Retinal pigment epithelial cell (primary cell): ENCODE measurements at regions not wholly inside any gene's neighbourhood (a gene's known extent, or its start where the extent isn't known, plus 50 kb on each side); places are given as distances from the start of the nearest gene placed in this dataset.

Experiments used
- DNase-seq: peaks from one replicate; pipeline ENCODE4 v3.0.0-alpha.2; 2010; ENCODE audit warnings: low read depth
- H3K4me3 ChIP-seq: 2 replicates; pipeline ENCODE4 v1.5.1; 2011; ENCODE audit warnings: mild to moderate bottlenecking, low read length, control low read depth, moderate library complexity
- CTCF ChIP-seq: conservative IDR thresholded peaks from 2 replicates; pipeline ENCODE4 v1.5.1; 2011; ENCODE audit warnings: low read depth, low read length, control low read depth, inconsistent platforms

- DNase-seq: no peak
- H3K4me3 ChIP-seq: no peak overlapping the region
- TF ChIP-seq CTCF: no peak
Observed at GRCh38 chr20:6683021-6683977, 84.2 kb upstream of the BMP2 start.

DNA sequence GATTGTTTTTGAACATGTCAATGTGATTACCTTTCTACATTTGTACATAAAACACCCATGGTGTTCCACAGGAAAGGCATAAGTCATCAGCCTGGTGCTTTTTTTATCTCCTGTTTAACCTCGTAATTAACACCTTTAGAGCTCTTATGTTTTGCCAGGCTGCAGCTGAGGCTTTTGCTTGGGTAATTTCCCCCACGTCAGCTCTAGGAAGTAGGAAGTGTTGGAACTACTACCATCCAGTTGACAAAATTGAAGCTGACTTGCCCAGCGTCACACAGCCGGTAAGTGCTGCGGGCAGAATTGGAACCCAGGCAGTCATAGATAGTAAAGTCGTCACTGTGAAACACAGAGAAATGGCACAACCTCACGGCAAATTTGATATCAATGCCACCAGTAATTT lies 86.6 kb upstream of the BMP2 start:
- no peak overlapping the region for H3K4me3 ChIP-seq
- no peak for DNase-seq
- no peak for TF ChIP-seq CTCF

GRCh38 chr20:6680441-6680840 lies 87.0 kb upstream of the BMP2 start:
- no peak for DNase-seq
- TF ChIP-seq CTCF: no peak
- no peak overlapping the region for H3K4me3 ChIP-seq

DNA sequence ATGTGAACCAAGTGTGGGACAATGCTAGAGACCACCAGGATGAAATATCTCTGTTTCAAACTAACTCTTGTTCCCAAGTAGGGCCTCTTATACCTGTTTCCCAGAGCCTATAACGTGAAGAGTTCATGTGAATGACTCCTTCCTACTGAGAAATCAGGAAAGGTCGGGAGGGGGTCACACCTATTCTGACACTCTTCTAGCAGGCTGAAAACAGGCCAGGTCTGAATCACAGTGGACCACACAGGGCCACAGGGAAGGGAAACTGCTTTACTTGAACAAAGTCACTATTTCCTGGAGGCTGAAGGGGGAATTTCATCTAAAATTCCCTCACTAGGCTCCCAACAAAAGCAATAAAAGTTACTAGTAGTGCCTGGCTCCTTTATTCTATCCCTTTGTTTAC lies 88.4 kb upstream of the BMP2 start:
- DNase-seq: no peak
- H3K4me3 ChIP-seq: no peak overlapping the region
- TF ChIP-seq CTCF: no peak

GRCh38 chr20:6678101-6678500 lies 89.4 kb upstream of the BMP2 start:
- H3K4me3 ChIP-seq: no peak overlapping the region
- TF ChIP-seq CTCF: no peak
- no peak for DNase-seq

DNA sequence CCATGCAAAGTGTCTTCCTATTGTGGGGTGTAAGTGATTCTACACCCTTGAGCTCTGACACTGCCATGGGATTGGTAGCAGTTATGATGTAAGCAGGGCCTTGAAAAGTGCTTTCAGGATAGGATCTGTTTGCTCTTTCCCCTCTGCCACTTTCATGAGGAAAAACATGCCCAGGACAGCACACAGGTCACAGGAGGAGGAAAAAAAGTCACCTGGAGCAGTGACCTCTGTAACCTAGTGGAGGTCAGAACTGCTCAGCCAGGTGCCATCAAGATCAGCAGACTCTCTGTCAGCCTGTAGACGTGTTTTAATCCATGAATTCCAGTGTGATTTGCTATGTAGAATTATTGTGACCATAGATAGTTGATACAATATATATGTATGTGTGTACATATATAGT lies 92.7 kb upstream of the BMP2 start:
- no peak for DNase-seq
- H3K4me3 ChIP-seq: no peak overlapping the region
- no peak for TF ChIP-seq CTCF

DNA sequence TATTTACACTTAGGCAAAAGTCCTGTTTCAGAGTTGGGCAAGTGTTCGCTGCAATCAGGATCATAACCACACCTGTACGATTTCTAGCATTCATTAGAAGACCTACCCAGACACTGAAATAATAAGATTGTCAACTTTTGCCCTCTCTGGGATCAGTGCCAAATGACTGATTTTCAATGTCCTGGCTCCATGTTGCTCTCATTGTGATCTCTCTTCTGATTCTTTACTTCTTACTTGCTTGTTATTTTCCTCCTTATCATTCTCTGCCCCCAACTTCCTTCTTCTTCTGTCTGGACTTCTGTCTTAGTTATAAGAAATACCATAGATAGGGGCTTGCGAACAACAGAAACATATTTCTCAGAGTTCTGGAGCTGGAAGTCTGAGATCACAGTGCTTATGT lies 94.4 kb upstream of the BMP2 start:
- H3K4me3 ChIP-seq: no peak overlapping the region
- no peak for TF ChIP-seq CTCF
- DNase-seq: no peak
